HG02870 (cell line): ENCODE measurements at regions not wholly inside any gene's neighbourhood (a gene's known extent, or its start where the extent isn't known, plus 50 kb on each side); places are given as distances from the start of the nearest gene placed in this dataset.

Source experiments
- ATAC-seq: cut with Tn5 transposase; IDR thresholded peaks from one replicate; pipeline ENCODE4 v1.9.1; 2021; ENCODE audit warnings: mild to moderate bottlenecking, moderate library complexity; ENCODE audit not compliant: unreplicated experiment

DNA sequence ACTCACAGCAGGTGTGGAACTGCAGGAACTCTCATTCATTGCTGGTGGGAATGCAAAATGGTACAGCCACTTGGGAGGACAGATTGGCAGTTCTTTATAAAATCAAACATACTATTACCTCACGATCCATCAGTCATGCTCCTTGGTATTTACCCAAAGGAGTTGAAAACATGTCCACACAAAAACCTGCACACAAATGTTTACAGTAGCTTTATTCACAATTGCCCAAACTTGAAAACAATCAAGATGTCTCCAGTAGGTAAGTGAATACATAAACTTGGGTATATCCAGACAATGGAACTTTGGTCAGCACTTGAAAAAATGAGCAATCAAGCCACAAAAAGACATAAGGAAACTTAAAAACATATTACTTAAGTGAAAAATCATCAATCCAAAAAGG lies 215.5 kb downstream of the IRX1 start:
- no peak for ATAC-seq

DNA sequence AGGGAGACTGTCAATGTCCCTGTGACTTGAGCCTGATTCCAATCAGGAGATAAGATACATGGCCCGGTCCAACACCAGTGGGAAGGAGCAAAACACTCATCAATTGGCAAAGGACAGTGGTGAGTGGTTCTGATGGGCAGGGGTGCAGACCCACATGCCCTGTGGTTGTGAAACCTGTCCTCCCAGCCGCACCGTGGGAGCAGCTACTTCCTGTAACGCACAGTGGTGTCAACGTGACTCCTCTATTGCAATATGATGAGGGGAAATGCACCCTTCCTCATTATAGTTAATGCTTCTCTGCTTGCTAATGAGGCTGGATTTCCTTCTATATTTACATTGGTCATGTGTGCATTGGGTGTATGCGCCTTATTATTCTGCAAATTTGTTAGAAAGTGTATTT lies 223.0 kb downstream of the IRX1 start:
- no peak for ATAC-seq

DNA sequence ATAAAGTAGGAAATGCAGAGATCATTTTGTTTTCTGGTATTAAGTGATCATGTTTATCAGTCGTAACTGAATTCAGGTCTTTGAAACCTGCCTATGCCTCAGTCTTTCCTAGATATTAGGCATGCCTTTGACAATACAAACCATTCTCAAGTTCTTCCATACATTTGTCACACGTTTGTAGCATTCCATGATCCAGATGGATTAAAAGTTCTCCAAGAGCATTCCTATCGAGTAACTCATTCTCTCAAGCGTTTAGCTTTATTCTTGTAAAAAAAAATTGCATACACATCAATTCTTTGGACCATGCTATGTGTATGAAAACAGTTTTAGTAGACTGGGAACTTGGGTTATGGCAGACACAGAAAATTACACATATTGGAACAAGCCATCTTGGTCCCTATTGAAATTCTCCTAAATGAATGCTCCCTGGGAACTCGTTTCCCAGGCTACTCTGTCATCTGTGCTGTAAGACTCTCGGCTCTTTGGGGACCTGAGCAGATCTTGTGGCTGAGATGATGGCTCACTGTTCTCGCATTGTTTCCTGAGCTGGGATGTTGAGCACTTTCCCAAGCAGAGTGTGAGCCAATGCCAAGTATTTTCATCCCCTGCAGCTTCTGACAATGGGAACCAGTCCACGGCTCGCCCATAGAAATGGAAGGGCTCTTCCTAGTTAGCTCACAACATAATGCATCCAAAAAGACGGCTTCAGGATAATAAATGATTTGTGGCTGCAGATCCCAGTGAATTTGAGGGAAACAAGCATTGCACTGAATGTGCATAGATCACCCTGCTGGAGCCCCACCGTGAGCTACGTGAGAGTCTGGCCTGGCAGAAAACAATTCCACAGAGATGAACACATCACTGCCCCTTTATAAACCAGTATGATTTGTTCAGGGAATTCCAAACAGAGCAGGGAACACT lies 230.2 kb downstream of the IRX1 start:
- no peak for ATAC-seq

DNA sequence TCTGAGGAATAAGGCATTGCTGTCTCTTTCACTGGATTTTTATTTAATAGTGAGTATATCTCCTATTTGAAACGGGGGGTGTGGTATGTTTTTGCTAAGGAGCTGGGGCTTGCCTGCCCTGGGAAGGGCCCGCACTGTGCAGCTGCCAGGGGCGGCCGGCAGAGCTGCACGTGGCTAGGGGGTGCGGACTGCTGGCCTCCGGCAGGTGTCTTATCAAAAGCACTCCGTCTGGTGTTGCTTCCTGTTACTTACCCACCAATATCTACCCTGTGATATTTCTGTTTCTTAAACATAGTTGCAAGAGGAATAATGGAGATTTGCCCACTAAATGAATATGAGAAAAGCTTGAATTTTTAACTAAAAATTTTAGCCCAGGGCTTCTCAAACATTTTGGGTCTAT lies 232.0 kb downstream of the IRX1 start:
- ATAC-seq = no peak

DNA sequence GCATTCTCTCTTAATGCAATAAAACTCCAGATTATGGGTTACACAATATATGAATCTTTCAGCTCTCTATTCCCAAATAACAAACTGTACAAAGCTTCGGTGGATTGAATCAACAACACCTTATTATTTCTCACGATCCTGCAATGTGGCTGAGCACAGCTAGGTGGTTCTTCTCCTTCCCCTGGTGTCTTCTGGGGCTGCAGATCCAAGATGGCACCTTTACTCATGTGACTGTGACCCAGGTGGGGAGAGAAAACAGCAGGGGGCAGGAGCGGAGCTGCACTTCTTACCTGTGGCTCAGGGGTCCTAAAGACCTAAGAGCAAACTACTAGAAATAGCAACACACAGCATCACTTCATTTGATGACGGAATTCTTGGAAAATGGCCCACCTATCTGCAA lies 233.1 kb downstream of the IRX1 start:
- ATAC-seq = no peak

DNA sequence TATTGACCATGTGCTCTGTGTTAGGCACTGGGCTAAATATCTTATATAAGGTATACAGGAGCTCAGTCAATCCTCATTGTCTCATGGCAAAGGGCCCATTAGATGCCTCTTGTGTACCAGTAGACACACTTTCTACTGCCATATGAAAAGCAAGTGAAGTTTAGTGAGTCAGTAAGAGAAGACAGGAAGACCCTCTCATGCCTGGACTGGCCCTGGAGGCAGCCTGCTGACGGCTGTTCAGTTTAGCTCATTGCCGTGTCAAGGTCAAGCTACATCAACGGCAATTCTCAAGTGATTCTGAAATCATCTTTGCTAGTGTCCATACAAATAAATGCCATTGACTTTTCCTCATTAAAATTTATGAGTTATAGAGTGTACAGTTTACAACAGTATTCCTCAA lies 237.9 kb downstream of the IRX1 start:
- no peak for ATAC-seq

DNA sequence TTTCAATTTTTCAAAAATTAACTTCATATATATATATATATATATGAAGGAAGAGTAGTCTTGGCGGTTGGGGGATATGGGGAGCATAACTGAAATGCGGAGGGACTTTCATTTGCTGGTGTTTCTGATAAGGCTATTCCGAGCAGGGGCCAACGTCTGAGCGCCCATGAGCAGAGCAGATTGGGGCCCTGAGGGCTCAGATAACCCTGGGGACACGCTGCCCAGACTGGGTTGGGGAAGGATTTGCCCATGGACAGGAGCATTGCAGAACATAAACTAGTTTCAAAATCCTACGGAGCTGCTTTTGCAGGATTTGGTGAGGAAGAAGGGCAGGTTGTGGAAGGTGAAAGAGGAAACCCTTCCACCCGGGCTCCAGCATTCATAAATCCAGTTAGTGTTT lies 240.2 kb downstream of the IRX1 start:
- ATAC-seq = no peak

DNA sequence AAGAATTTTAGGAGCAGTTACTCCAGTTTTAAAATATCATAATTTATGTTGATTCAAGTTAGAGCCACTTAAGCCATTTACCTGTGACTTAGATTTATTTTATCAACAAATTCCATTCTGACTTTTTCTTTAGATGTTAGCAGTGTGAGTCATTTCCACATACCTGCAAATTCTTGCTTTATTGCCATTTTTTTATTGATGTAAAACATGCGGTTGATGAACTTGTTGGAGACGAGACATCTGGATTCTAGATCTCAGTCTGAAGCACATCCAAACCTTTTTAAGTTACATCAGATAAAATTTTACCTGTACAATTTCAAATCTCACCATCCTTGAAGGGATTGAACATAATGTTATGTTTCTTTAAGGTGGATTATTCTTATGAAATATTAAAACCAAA lies 240.9 kb downstream of the IRX1 start:
- no peak for ATAC-seq

DNA sequence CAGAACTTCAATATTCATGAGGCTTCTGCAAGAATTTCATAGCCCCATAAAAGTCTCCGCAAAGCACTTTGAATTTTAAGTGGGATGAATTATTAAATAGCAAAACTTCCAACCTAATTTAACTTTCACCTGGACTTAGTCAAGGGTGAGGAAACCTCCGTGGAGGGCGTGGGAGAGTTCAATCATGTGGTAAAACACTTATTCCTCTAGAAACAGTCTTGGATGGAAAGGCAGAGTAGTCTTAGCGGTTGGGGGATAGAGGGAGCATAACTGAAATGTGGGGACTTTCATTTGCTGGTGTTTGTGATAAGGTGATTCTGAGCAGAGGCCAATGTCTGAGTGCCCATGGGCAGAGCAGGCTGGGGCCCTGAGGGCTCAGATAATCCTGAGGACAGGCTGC lies 241.9 kb downstream of the IRX1 start:
- ATAC-seq = no peak

DNA sequence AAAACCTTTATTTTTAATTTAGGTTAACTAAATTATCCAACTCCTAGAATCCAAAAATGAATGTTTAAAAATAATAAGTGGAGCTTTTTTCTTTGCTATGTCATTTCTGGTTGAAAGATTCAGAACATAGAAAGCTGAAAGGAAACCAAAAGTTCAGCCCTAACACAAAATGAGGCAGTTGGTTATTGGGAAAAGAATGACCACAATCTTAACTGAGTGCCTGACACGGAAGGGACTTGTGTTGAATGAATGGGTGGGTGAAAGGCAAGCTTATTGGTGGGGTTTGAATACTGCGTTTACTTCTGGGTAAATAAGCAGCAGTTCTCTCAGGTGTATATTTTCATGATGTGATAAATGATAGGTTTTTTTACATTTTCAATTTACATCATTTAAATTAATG lies 243.5 kb downstream of the IRX1 start:
- no peak for ATAC-seq

DNA sequence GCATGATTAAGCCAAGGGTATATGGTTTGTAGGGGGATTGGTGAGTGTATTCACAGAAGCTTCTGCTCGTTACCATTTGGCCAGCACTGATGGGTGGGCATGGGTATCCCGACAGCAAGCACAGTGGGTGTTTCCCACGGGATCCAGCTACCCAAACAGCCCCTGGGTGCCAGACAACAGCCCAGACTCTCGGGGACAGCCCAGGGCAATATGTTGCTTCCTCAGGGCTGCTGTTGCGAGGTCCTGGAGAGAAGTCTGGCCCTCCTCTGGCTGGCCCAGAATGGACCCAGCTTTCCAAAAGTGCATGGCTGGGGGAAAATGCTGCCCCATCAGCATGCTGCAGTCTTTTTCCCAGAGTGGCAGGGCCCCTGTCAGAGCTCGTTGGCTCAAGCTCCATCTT lies 247.0 kb downstream of the IRX1 start:
- no peak for ATAC-seq

DNA sequence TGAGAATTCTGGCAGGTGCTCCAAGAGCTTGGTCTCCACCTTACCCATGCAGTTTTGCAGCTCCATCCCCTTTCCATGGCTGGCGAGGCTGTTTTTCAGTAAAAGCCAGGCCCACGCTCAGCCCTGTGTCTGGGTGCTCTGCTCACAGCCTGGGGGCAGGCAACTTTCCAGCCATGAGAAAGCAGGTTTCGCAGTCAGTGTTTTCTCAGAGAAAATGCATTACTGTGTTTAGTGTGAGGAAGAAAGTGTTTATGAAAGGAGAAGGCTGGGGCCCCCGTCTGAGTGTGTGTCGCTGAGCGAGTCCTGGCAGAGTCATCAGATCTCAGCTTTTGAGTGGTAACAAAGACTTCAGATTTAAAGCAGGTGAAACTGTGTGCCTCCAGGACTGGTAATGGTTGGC lies 248.1 kb downstream of the IRX1 start:
- ATAC-seq = no peak

DNA sequence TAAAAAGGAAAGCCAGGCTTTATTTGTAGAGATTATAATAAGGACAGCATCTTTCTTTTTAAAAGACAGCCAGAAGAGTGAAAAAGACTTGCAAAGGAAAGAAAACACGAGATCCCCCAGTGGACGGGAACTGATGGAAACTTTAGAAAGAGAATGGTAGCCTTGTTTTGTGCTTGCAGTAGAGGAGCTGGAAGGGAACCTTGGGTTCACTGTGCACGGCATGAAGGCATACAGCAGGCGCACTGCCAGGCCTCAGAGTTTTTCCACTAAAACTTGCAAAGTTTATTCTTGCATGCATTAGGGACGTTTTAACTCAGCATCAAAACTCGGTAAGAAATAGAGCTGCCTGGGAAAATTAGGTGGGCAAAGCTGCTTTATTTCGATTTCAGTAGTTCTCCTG lies 248.6 kb downstream of the IRX1 start:
- ATAC-seq = no peak

DNA sequence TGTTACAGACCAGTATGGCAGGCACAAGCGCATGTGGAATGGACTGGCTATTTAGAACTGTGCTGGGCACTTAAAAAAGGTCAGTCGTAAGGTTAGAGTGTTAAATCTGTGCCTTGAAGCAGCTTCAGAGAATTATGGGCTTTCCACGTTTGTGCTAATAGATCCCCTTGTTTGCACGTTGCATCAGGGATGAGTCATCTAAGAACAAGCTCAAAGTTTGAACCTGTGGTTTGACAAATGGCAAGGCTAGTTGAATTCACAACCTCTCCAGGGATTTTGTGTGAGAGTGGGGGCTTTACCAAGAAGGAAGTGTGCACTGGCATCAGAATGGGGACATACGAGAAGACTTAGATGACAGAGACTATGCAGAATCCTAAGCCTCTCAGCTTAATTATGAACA lies 249.6 kb downstream of the IRX1 start:
- no peak for ATAC-seq

DNA sequence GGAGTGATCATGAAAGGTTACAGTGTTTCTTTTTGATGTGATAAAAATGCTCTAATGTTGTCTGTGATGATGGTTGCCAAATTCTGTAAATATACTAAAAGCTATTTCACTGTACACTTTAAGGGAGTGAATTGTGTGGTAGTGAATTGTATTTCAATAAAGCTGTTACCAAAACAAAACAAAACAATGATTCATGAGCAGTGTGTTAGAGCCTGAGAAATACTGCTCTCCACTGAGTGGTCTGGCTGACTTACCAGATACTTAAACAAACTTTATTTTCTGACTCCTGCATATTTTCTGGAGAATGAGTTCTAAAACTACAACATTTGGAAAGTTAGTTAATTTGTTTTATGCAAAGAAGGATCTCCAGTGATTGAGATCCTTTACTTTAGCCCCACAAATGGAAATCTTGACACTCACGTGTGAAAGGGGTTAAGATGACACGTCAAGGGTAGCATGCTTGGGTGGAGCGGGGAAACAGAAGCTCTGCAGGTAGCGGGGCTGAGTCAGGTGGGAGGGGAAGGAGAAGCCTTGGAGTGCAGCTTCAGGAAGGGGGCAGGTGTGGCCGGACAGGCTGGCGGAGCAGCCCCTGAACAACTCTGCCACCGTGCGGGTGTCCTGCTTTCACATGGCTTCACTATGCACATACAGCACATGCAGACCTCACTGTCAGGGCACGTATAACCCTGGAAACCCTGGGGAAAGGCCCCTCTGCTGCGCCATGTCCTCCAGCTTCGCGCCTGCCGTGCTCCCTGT lies 256.7 kb downstream of the IRX1 start:
- no peak for ATAC-seq

DNA sequence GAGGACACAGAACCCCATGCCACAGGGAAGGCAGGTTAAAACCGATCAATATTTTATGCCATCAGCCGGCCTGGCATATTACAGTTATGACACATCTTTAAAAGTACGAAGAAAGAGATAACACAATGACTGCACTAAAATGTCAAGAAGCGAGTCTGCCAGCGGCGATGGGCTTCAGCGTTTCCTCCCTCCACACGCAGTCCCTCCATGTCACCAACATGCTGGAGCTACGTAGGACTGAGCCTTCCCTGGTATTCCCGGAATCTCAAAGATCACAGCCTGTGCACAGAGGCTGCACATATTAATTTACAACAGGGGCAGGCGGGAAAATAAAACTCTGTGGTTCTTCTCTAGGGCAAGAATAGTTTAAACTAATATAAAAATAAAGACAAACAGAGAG lies 257.7 kb downstream of the IRX1 start:
- no peak for ATAC-seq

DNA sequence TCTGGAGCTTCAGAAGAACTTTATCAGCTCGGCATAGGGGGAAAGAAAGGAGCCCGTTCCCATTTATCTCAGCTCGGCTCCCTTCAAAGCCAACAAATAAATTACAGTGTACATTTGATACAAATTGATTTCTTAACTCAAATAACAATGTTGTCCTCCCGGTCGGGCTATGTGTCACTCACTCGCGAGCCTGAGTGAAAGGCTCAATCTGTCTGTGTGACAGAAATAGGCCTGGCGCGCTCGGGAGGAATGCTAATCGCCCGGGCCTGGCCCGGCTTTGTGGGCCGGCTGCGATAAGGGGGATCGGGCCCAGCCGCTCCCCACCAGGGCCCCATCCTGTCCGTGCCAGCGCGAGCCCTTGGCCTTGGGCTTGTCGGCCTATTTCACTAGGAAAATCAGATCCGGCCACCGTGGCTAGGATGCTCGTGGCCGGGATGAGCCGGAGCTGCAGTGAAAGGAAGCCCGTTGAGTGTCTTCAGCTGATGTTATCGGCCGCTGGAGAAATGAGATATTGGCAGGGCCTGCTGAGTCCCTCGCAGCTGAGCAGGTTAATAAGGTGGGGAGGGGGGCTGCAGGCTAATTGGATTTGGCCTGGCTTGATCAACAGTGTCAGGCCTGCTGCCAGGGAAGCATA lies 258.7 kb downstream of the IRX1 start:
- no peak for ATAC-seq

DNA sequence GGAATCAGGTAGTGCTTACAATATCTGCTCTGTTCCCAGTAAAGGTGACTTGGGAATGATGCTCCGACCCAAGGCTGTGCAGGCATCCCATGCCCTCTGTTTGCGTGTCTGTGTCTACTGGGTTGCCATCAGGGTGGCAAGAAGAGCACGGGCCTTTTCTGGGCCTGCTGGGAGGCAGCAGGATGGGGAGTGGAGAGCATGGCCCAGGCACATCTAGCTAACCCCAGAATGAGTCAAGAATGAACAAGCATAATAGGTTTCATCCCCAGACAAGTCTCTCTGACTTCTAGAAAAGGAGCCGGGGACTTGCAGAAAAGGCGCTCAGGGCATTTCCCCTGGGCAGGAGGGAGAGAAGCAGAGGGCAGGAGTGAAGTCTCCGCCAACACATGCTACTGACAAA lies 260.4 kb downstream of the IRX1 start:
- no peak for ATAC-seq

DNA sequence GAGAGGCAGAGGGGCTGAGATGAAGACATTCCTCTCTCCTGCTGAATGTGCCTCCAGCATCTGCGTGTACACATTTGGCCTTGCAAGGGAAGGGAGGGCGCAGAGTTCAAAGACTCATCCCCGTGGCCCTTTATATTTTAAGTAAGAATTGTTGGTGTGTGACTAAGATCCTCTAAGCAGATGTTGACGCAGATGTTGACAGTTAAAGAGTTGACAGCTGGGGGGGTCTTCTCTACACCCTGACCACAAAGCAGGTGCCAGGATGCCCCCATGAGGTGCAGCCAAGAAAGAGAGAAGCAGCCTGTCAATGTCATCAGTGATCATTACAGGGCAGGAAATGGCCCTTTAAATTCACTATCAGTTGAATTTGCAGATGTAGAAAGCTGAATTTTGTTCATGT lies 262.9 kb downstream of the IRX1 start:
- no peak for ATAC-seq

DNA sequence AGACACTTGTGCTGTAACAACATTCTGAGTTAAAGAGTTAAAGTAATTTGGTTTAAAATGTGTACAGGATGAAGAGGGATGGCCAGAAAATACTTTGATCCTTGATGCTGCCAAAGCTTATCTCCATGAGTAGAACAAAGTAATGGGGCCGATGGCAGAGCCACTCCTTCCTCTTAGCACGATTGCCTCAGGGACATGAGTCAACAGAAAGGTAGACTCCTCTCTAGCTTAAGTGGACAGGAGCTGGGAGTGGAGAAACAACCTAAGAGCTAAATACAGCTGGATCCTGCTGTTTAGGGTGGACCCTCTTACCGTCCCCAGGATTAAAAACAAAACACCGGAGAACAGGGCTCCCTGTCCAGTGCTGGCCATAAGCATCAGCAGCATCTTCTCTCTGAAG lies 267.3 kb downstream of the IRX1 start:
- ATAC-seq = no peak

DNA sequence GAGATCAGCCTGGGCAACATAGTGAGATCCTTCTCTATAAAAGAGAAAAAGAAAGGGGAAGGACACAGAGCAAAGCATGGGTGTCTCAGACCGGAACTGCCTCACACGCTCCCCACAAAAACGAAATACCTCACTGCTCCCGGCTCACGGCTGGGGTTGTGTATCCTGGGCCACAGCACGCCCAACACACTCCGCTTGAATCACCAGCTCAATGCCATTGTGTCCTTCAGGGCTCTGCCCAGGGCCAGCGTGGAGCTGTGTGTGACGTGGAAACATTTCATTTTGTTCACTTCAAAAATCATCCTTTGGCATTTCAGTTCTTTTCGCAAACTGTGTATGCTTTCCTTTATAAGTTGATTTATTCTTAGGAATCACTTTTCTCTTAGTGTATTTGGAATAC lies 279.5 kb downstream of the IRX1 start:
- ATAC-seq = no peak

DNA sequence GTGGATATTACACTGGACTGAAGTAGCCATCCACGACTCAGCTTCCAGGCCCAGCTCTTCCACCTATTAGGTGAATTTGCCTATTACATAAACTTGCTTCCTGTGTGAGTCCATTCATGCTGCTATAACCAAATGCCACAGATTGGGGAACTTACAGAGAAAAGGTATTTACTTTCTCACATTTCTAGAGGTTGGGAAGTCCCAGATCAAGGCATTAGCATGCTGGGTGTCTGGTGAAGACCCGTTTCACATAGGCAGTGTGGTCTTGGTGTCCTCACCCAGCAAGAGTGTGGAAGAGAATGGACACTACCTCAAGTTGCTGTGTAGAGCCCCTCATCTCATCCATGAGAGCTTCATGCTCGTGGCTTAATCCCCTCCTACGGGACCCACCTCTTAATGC lies 282.6 kb downstream of the IRX1 start:
- ATAC-seq = no peak
